ENCODE measurements at regions not wholly inside any gene's neighbourhood (a gene's known extent, or its start where the extent isn't known, plus 50 kb on each side); places are given as distances from the start of the nearest gene placed in this dataset.

- Histone ChIP-seq H3K9me3 (ENCODE audit: low read length) (no peaks in the 10 kb centered on the region), H3K27ac (ENCODE audit: low read depth, low read length, poor library complexity, severe bottlenecking) (no peak overlapping the region), H3K4me2 (ENCODE audit: low read length) (no peak overlapping the region), H3F3A (ENCODE audit: insufficient read depth, low read length) (no peaks in the 10 kb centered on the region), H3K4me1 (ENCODE audit: insufficient read depth, low read length, severe bottlenecking) (no peaks in the 10 kb centered on the region), H3K4me3 (ENCODE audit: low read depth, low read length, poor library complexity, severe bottlenecking) (no peak overlapping the region), H4K20me1 (ENCODE audit: insufficient read depth, low read length) (no peaks in the 10 kb centered on the region), H3K36me3 (ENCODE audit: insufficient read depth, low read length) (no peaks in the 10 kb centered on the region), H3K79me2 (ENCODE audit: insufficient read depth, low read length) (no peaks in the 10 kb centered on the region), H3K9me2 (ENCODE audit: low read depth, low read length) (no peaks in the 10 kb centered on the region), H2AFZ (ENCODE audit: low read length) (no peak overlapping the region), H3K27me3 (ENCODE audit: insufficient read depth, low read length) (no peaks in the 10 kb centered on the region), H3K9ac (ENCODE audit: low read length) (no peak overlapping the region)
- TF ChIP-seq CTCF (IDR thresholded peaks at IDR 0.05; ENCODE audit: low read length), result no peak
- TF ChIP-seq EZH2 (IDR thresholded peaks at IDR 0.05; ENCODE audit: borderline replicate concordance, low read length), result no peak
Observed at GRCh38 chr2:78051480-78051879, 529.3 kb upstream of the LRRTM4 start.

GRCh38 chr2:78056976-78057375, 534.8 kb upstream of the LRRTM4 start:
- TF ChIP-seq CTCF (IDR thresholded peaks at IDR 0.05; ENCODE audit: low read length) (no peak), EZH2 (IDR thresholded peaks at IDR 0.05; ENCODE audit: borderline replicate concordance, low read length) (no peak)
- Histone ChIP-seq H3K27ac (ENCODE audit: low read depth, low read length, poor library complexity, severe bottlenecking) (no peak overlapping the region), H3K4me2 (ENCODE audit: low read length) (no peak overlapping the region), H3K9me3 (ENCODE audit: low read length) (no peaks in the 10 kb centered on the region), H3K4me3 (ENCODE audit: low read depth, low read length, poor library complexity, severe bottlenecking) (no peak overlapping the region), H3K36me3 (ENCODE audit: insufficient read depth, low read length) (no peaks in the 10 kb centered on the region), H3F3A (ENCODE audit: insufficient read depth, low read length) (no peaks in the 10 kb centered on the region), H3K27me3 (ENCODE audit: insufficient read depth, low read length) (no peaks in the 10 kb centered on the region), H3K4me1 (ENCODE audit: insufficient read depth, low read length, severe bottlenecking) (no peaks in the 10 kb centered on the region), H2AFZ (ENCODE audit: low read length) (no peak overlapping the region), H3K9ac (ENCODE audit: low read length) (no peak overlapping the region), H3K9me2 (ENCODE audit: low read depth, low read length) (no peaks in the 10 kb centered on the region), H4K20me1 (ENCODE audit: insufficient read depth, low read length) (no peaks in the 10 kb centered on the region), H3K79me2 (ENCODE audit: insufficient read depth, low read length) (no peaks in the 10 kb centered on the region)

- H3K36me3 ChIP-seq (ENCODE audit: insufficient read depth, low read length), result no peaks in the 10 kb centered on the region
- H3K79me2 ChIP-seq (ENCODE audit: insufficient read depth, low read length), result no peaks in the 10 kb centered on the region
- TF ChIP-seq EZH2 (IDR thresholded peaks at IDR 0.05; ENCODE audit: borderline replicate concordance, low read length) (no peak), CTCF (IDR thresholded peaks at IDR 0.05; ENCODE audit: low read length) (no peak)
- no peaks in the 10 kb centered on the region for H3K27me3 ChIP-seq (ENCODE audit: insufficient read depth, low read length)
- no peaks in the 10 kb centered on the region for H3K9me2 ChIP-seq (ENCODE audit: low read depth, low read length)
- no peak overlapping the region for H3K9ac ChIP-seq (ENCODE audit: low read length)
- no peaks in the 10 kb centered on the region for H4K20me1 ChIP-seq (ENCODE audit: insufficient read depth, low read length)
- H3K27ac ChIP-seq (ENCODE audit: low read depth, low read length, poor library complexity, severe bottlenecking), result no peak overlapping the region
- no peaks in the 10 kb centered on the region for H3K4me1 ChIP-seq (ENCODE audit: insufficient read depth, low read length, severe bottlenecking)
- no peak overlapping the region for H3K4me3 ChIP-seq (ENCODE audit: low read depth, low read length, poor library complexity, severe bottlenecking)
- no peaks in the 10 kb centered on the region for H3F3A ChIP-seq (ENCODE audit: insufficient read depth, low read length)
- no peak overlapping the region for H3K4me2 ChIP-seq (ENCODE audit: low read length)
- no peak overlapping the region for H2AFZ ChIP-seq (ENCODE audit: low read length)
- H3K9me3 ChIP-seq (ENCODE audit: low read length), result no peaks in the 10 kb centered on the region
Observed at GRCh38 chr2:78061301-78061700, 539.1 kb upstream of the LRRTM4 start.

Measured in OCI-LY1 (cell line).